Upper lobe of left lung (tissue), 4 donors: ENCODE measurements at regions not wholly inside any gene's neighbourhood (a gene's known extent, or its start where the extent isn't known, plus 50 kb on each side); places are given as distances from the start of the nearest gene placed in this dataset.

ENCODE experiments used
- EP300 ChIP-seq, 4 donors: sonication (generic); formaldehyde crosslinking; IDR thresholded peaks; one replicate each; pipeline ENCODE4 v1.5.1; 2017; ENCODE audit warnings: antibody characterized with exemption in 4 of 4, control low read depth in 2 of 4
- POLR2AphosphoS5 ChIP-seq, 2 donors: sonication (generic); formaldehyde crosslinking; IDR thresholded peaks; one replicate each; pipeline ENCODE4 v1.5.1; 2017; ENCODE audit warnings: antibody characterized with exemption in 2 of 2
- TF ChIP-seq, protein P1 (sequence below), 6 experiments: fragments of 450-650 bp in 4 of 6; fragments of 200-600 bp in 2 of 6; sonication (generic) in 2 of 6; IDR thresholded peaks; one replicate each; pipeline ENCODE4 v1.5.1; 2016 to 2019; ENCODE audit warnings: antibody characterized with exemption in 6 of 6

DNA sequence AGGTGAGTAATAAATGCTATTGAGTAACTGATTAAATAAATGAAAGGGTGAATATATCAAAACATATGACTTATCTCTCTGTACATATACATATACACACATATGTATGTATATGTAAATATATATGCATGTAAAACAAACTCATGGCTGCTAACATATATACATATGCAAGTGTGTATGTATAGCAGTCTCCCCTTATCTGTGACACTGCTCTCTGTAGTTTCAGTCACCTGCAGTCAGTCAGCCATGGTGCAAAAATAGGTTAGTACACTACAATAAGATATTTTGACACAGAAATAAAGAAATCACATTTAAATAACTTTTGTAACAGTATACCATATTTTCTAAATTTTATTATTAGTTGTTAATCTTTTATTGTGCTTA is 467.4 kb downstream of the EPHA5 start:
- TF ChIP-seq, protein P1, sequence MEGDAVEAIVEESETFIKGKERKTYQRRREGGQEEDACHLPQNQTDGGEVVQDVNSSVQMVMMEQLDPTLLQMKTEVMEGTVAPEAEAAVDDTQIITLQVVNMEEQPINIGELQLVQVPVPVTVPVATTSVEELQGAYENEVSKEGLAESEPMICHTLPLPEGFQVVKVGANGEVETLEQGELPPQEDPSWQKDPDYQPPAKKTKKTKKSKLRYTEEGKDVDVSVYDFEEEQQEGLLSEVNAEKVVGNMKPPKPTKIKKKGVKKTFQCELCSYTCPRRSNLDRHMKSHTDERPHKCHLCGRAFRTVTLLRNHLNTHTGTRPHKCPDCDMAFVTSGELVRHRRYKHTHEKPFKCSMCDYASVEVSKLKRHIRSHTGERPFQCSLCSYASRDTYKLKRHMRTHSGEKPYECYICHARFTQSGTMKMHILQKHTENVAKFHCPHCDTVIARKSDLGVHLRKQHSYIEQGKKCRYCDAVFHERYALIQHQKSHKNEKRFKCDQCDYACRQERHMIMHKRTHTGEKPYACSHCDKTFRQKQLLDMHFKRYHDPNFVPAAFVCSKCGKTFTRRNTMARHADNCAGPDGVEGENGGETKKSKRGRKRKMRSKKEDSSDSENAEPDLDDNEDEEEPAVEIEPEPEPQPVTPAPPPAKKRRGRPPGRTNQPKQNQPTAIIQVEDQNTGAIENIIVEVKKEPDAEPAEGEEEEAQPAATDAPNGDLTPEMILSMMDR (IDR thresholded peaks at IDR 0.05) = no peak
- no peak for TF ChIP-seq EP300 (IDR thresholded peaks at IDR 0.05)
- TF ChIP-seq POLR2AphosphoS5 (IDR thresholded peaks at IDR 0.05) = no peak
